ENCODE measurements at regions not wholly inside any gene's neighbourhood (a gene's known extent, or its start where the extent isn't known, plus 50 kb on each side); places are given as distances from the start of the nearest gene placed in this dataset.

GRCh38 chr20:7748624-7749023, 191.6 kb downstream of the HAO1 start:
- H3K36me3 ChIP-seq (ENCODE audit: control insufficient read depth, insufficient read depth, low read length) = no peaks in the 10 kb centered on the region
- ATAC-seq (no peak), DNase-seq (ENCODE audit: low read depth, low spot score) (no peak)
- H3K4me3 ChIP-seq (ENCODE audit: low read depth in 2 of 2, low read length in 2 of 2) = no peak overlapping the region
- ChIA-PET CTCF (no interaction called here), POLR2A (no interaction called here)
- no peak overlapping the region for H3K27ac ChIP-seq (ENCODE audit: low read length)
- H3K4me1 ChIP-seq (ENCODE audit: control insufficient read depth, insufficient read depth, low read length) = no peaks in the 10 kb centered on the region
- TF ChIP-seq SIN3A (IDR thresholded peaks at IDR 0.05; ENCODE audit: borderline replicate concordance, insufficient read depth, low read depth, low read length) = no peak
- TF ChIP-seq TCF7L2 (IDR thresholded peaks at IDR 0.05; ENCODE audit: low read depth, low read length) = no peak
- TF ChIP-seq POLR2AphosphoS5 (IDR thresholded peaks at IDR 0.05; ENCODE audit: low read depth, low read length) = no peak
- TF ChIP-seq, protein P1, sequence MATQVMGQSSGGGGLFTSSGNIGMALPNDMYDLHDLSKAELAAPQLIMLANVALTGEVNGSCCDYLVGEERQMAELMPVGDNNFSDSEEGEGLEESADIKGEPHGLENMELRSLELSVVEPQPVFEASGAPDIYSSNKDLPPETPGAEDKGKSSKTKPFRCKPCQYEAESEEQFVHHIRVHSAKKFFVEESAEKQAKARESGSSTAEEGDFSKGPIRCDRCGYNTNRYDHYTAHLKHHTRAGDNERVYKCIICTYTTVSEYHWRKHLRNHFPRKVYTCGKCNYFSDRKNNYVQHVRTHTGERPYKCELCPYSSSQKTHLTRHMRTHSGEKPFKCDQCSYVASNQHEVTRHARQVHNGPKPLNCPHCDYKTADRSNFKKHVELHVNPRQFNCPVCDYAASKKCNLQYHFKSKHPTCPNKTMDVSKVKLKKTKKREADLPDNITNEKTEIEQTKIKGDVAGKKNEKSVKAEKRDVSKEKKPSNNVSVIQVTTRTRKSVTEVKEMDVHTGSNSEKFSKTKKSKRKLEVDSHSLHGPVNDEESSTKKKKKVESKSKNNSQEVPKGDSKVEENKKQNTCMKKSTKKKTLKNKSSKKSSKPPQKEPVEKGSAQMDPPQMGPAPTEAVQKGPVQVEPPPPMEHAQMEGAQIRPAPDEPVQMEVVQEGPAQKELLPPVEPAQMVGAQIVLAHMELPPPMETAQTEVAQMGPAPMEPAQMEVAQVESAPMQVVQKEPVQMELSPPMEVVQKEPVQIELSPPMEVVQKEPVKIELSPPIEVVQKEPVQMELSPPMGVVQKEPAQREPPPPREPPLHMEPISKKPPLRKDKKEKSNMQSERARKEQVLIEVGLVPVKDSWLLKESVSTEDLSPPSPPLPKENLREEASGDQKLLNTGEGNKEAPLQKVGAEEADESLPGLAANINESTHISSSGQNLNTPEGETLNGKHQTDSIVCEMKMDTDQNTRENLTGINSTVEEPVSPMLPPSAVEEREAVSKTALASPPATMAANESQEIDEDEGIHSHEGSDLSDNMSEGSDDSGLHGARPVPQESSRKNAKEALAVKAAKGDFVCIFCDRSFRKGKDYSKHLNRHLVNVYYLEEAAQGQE (IDR thresholded peaks at IDR 0.05; ENCODE audit: insufficient read depth in 1 of 2, low read depth in 2 of 2, low read length in 1 of 2) = no peak
- no peak for TF ChIP-seq CTCF (IDR thresholded peaks at IDR 0.05)
- no TSS peak for BruUV-seq (replicated peaks)
- in situ Hi-C loops (cut with HindIII; ENCODE audit: low pct_unique_long_range_greater_than_20kb, low sequenced_read_pairs) = no loop called here
- H3K9me3 ChIP-seq (ENCODE audit: control insufficient read depth, insufficient read depth, low read depth, low read length) = no peaks in the 10 kb centered on the region
- H3K27me3 ChIP-seq (ENCODE audit: control insufficient read depth, insufficient read depth, low read length) = no peaks in the 10 kb centered on the region
- intact Hi-C loops (cut with micrococcal nuclease; ENCODE audit: unreplicated experiment) = no loop called here

DNA sequence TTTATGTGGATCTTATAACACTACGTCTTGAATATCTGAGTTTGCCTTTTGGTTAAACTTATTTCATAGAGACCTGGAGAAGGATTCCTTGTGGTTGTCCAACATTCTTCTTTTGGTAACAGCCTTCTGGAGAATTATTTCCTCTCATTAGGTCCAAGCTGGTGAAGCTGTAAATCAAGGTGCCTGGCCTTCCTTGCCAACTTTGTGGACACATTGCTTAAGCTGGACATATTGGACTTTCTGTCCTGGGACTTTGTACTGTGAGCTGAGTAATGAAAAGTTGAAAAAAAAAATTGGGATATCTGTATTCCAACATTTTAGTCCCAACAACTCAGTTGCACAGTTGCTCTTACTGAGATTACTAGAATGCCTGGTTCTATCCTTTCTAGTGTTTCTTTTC, 186.2 kb downstream of the HAO1 start:
- Histone ChIP-seq H3K36me3 (ENCODE audit: control insufficient read depth, insufficient read depth, low read length) (no peaks in the 10 kb centered on the region), H3K4me1 (ENCODE audit: control insufficient read depth, insufficient read depth, low read length) (no peaks in the 10 kb centered on the region), H3K27ac (ENCODE audit: low read length) (no peak overlapping the region), H3K4me3 (ENCODE audit: low read depth in 2 of 2, low read length in 2 of 2) (no peak overlapping the region), H3K9me3 (ENCODE audit: control insufficient read depth, insufficient read depth, low read depth, low read length) (no peaks in the 10 kb centered on the region), H3K27me3 (ENCODE audit: control insufficient read depth, insufficient read depth, low read length) (no peaks in the 10 kb centered on the region)
- in situ Hi-C loops (cut with HindIII; ENCODE audit: low pct_unique_long_range_greater_than_20kb, low sequenced_read_pairs) = no loop called here
- POLR2A ChIA-PET = no interaction called here
- no TSS peak for BruUV-seq (replicated peaks)
- CTCF ChIA-PET = no interaction called here
- intact Hi-C loops (cut with micrococcal nuclease; ENCODE audit: unreplicated experiment) = no loop called here
- DNase-seq (ENCODE audit: low read depth, low spot score) (no peak), ATAC-seq (no peak)
- TF ChIP-seq CTCF (IDR thresholded peaks at IDR 0.05) (no peak), POLR2AphosphoS5 (IDR thresholded peaks at IDR 0.05; ENCODE audit: low read depth, low read length) (no peak), SIN3A (IDR thresholded peaks at IDR 0.05; ENCODE audit: borderline replicate concordance, insufficient read depth, low read depth, low read length) (no peak), TCF7L2 (IDR thresholded peaks at IDR 0.05; ENCODE audit: low read depth, low read length) (no peak)
- TF ChIP-seq, protein P1 (IDR thresholded peaks at IDR 0.05; ENCODE audit: insufficient read depth in 1 of 2, low read depth in 2 of 2, low read length in 1 of 2) = no peak

Data from Panc1 (cell line).